Heart left ventricle (tissue), 16 donors: ENCODE measurements at regions not wholly inside any gene's neighbourhood (a gene's known extent, or its start where the extent isn't known, plus 50 kb on each side); places are given as distances from the start of the nearest gene placed in this dataset.

Experiments
- ATAC-seq, 4 donors: fragments of 200-7000 bp; cut with Tn5 transposase; one replicate each; pipeline ENCODE4 v1.9.1; 2020 to 2022; ENCODE audit warnings: moderate library complexity in 4 of 4, mild to moderate bottlenecking in 3 of 4, moderate number of reproducible peaks in 1 of 4
- DNase-seq, 5 donors: peaks; one replicate each; pipeline ENCODE4 v3.0.0-alpha.2; 2020
- H3K27ac ChIP-seq, 12 donors: fragments of 200-600 bp; sonication (generic) in 4 of 12; one replicate each; pipeline versions ENCODE4 v1.5.0 to v1.8.0; 2016 to 2022; ENCODE audit warnings: mild to moderate bottlenecking in 2 of 12
- H3K27me3 ChIP-seq, 9 donors: fragments of 200-600 bp; sonication (generic) in 2 of 9; one replicate each; pipeline versions ENCODE4 v1.5.1 to v1.8.0; 2016 to 2022; ENCODE audit warnings: mild to moderate bottlenecking in 3 of 9
- H3K36me3 ChIP-seq, 9 donors: fragments of 200-600 bp; sonication (generic) in 2 of 9; one replicate each; pipeline versions ENCODE4 v1.5.0 to v1.8.0; 2018 to 2022; ENCODE audit warnings: mild to moderate bottlenecking in 2 of 9
- H3K4me1 ChIP-seq, 12 donors: fragments of 200-600 bp; sonication (generic) in 4 of 12; one replicate each; pipeline versions ENCODE4 v1.5.0 to v1.8.0; 2016 to 2022; ENCODE audit warnings: mild to moderate bottlenecking in 3 of 12
- H3K4me3 ChIP-seq, 12 donors: fragments of 200-600 bp; sonication (generic) in 4 of 12; one replicate each; pipeline versions ENCODE4 v1.5.0 to v1.8.0; 2017 to 2022; ENCODE audit warnings: mild to moderate bottlenecking in 9 of 12, moderate library complexity in 4 of 12
- H3K9me3 ChIP-seq, 12 donors: fragments of 200-600 bp; sonication (generic) in 4 of 12; one replicate each; pipeline versions ENCODE4 v1.5.0 to v1.8.0; 2016 to 2022; ENCODE audit warnings: mild to moderate bottlenecking in 1 of 12
- POLR2A ChIP-seq, 2 donors: fragments of 450-650 bp; IDR thresholded peaks; one replicate each; pipeline ENCODE4 v1.6.1; 2017; ENCODE audit warnings: antibody characterized with exemption in 2 of 2, mild to moderate bottlenecking in 2 of 2, moderate library complexity in 2 of 2
- WGBS, 4 donors: extraction: QIAGEN DNeasy Blood & Tissue Kit in 2 of 4; methylation state at CpG; one replicate each; pipeline versions ENCODE4 v1.1.5 to v1.1.7; 2013 to 2018; 5-methylcytosine and 5-hydroxymethylcytosine counted together
- intact Hi-C, 10 donors: fragments of 100-400 bp; cut with DNase I; formaldehyde crosslinking; loops; one replicate each; pipeline versions ENCODE4 v1.11.1 to v1.14.2; 2022
- TF ChIP-seq, protein P1 (sequence below), 12 donors: fragments of 200-600 bp; sonication (generic) in 4 of 12; IDR thresholded peaks; one replicate each; pipeline versions ENCODE4 v1.5.0 to v1.8.0; 2018 to 2022; ENCODE audit warnings: antibody characterized with exemption in 12 of 12, mild to moderate bottlenecking in 5 of 12
- donor health status: ischemic (EF 13 %, LVEDD 7.1; RV severe dilation, severe dysfunction).
- donor health status: healthy with polysubstance abuse.
- donor health status: DM: no; HTN: yes; CAD: no.
- donor health status: DM: no; HTN: no; CAD: no.
- donor health status: ischemic (EF 25% LVEDD 6.9; RV normal size, moderate dysfunction).
- donor health status: ischemic (EF 25% LVEDD 5.7; RV mildly dilated, moderate dysfunction).
- donor health status: healthy.
- donor health status: DM: yes; HTN: yes; CAD: no.
- donor health status: ischemic (EF 35%, LVEDD 5.7; RV mildly dilated, moderate dysfunction).
- donor health status: nonischemic (EF 11% LVEDD 7.7; RV severe dilation, severe dysfunction).
- donor health status: DM: yes; HTN: yes; CAD: no.
- donor health status: PGD.
- donor health status: ischemic (EF 29% LVEDD 5.4; RV normal size, mild dysfunction).
- donor health status: nonischemic (EF 23%, LVEDD 6.1; RV moderate dilation, normal function).

DNA sequence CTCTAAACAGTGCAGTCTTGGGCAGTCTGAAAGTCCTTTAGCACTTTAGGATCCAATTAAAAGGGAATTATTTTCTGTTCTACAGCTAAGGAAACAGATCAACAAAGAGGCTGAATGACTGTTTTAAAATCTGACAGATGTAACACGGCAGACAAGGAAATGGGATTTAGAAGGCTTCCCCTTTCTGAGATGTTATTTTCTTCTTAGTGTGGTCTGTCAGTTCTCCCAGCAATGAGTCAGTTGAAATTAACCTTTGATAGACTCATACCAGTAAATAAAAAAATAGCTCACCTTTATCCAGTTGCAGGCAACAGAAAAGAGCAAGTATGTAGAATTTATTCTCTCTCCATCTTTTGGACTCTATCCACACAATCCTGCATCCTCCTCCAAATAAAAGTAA is 98.1 kb downstream of the NEDD1 start:
- intact Hi-C loops = no loop called here
- WGBS, 4 donors = 31 to 36% (median 34%) methylated on average over 1 of the region's 1 CpG

DNA sequence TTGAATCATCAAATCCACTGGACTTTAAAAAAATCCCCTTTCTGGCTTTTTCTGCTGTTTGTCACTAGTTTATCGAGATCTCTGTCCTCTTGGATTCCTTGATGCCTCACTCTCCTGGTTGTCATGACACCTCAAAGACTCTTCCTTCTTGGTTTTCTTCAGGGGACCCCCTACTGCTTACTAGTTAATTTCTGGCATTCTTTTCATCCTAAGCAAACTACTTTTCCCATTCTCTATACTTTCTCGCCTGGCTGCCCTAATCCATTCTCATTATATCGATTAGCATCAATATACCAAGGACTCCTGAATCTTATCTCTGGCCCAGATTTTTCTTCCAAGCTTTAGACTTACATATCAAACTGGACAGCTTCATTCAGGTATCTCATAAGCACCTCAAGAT is 98.6 kb downstream of the NEDD1 start:
- ATAC-seq = no peak
- Histone ChIP-seq H3K4me3 (no peak overlapping the region), H3K27ac (no peak overlapping the region), H3K4me1 (no peaks in the 10 kb centered on the region), H3K9me3 (no peaks in the 10 kb centered on the region), H3K27me3 (peaks cover 0 to 3% (median 0%) of the 10 kb centered on the region in 9 donors), H3K36me3 (no peaks in the 10 kb centered on the region)
- TF ChIP-seq POLR2A (IDR thresholded peaks at IDR 0.05) = no peak
- TF ChIP-seq, protein P1, sequence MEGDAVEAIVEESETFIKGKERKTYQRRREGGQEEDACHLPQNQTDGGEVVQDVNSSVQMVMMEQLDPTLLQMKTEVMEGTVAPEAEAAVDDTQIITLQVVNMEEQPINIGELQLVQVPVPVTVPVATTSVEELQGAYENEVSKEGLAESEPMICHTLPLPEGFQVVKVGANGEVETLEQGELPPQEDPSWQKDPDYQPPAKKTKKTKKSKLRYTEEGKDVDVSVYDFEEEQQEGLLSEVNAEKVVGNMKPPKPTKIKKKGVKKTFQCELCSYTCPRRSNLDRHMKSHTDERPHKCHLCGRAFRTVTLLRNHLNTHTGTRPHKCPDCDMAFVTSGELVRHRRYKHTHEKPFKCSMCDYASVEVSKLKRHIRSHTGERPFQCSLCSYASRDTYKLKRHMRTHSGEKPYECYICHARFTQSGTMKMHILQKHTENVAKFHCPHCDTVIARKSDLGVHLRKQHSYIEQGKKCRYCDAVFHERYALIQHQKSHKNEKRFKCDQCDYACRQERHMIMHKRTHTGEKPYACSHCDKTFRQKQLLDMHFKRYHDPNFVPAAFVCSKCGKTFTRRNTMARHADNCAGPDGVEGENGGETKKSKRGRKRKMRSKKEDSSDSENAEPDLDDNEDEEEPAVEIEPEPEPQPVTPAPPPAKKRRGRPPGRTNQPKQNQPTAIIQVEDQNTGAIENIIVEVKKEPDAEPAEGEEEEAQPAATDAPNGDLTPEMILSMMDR (IDR thresholded peaks at IDR 0.05) = no peak
- DNase-seq = no peak
- intact Hi-C loops = no loop called here
- WGBS, 4 donors = 85 to 89% (median 89%) methylated on average over 3 of the region's 3 CpGs

More for the DNA sequence above, 98.1 kb downstream of the NEDD1 start:
- no peak for TF ChIP-seq POLR2A (IDR thresholded peaks at IDR 0.05)
- TF ChIP-seq, protein P1 (IDR thresholded peaks at IDR 0.05) = no peak
- H3K27me3 ChIP-seq = peaks cover 0 to 3% (median 0%) of the 10 kb centered on the region in 9 donors
- H3K9me3 ChIP-seq = no peaks in the 10 kb centered on the region
- H3K4me1 ChIP-seq = no peaks in the 10 kb centered on the region
- H3K4me3 ChIP-seq = no peak overlapping the region
- DNase-seq (no peak), ATAC-seq (no peak)
- H3K27ac ChIP-seq = no peak overlapping the region
- no peaks in the 10 kb centered on the region for H3K36me3 ChIP-seq

DNA sequence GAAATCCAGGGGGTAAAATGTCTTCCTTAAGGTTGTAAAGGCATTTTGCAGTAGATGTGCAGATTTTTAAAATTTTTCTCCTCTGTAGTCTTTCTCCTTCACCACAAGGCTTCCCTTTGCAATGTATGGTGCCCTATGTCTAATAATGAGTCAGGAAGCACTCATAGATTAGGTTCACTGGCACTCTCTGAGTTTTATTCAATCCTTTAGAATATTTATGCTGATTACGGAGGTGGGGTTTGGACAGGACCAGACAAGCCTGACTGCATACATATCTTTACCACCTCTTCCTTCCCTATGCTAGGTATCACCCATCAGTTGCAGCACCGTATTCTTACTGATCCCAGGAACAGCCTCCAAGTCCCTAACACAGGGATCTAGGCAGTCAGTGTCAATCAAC is 99.5 kb downstream of the NEDD1 start:
- H3K4me3 ChIP-seq = no peak overlapping the region
- intact Hi-C loops = no loop called here
- peaks cover 0 to 2% (median 0%) of the 10 kb centered on the region in 9 donors for H3K27me3 ChIP-seq
- ATAC-seq (no peak), DNase-seq (no peak)
- no peak overlapping the region for H3K27ac ChIP-seq
- TF ChIP-seq POLR2A (IDR thresholded peaks at IDR 0.05) = no peak
- TF ChIP-seq, protein P1 (IDR thresholded peaks at IDR 0.05) = no peak
- no peaks in the 10 kb centered on the region for H3K4me1 ChIP-seq
- 85 to 91% (median 89%) methylated on average over 2 of the region's 2 CpGs for WGBS, 4 donors
- no peaks in the 10 kb centered on the region for H3K9me3 ChIP-seq
- no peaks in the 10 kb centered on the region for H3K36me3 ChIP-seq

DNA sequence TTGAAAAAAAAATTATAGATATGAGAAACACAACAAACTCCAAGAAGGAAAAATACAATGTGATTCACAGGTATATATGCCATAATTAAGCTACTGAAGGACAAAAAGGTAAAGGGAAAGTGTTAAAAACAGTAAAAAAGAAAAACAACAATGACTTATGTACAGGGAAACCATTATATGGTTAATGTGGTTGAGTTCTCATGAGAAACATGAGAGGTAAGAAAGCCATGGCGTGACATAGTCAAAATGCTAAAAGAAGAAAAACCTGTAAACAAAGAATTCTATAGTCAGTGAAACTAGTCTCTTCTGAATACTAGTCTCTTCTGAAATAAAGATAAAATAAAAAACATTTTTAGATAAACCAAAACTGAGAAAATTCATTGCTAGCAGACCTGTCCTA is 109.1 kb downstream of the NEDD1 start:
- Histone ChIP-seq H3K27me3 (no peaks in the 10 kb centered on the region), H3K27ac (no peak overlapping the region), H3K4me3 (no peak overlapping the region), H3K9me3 (peaks cover 0 to 14% (median 0%) of the 10 kb centered on the region in 12 donors), H3K36me3 (no peaks in the 10 kb centered on the region), H3K4me1 (no peaks in the 10 kb centered on the region)
- intact Hi-C loops = no loop called here
- TF ChIP-seq, protein P1 (IDR thresholded peaks at IDR 0.05) = no peak
- TF ChIP-seq POLR2A (IDR thresholded peaks at IDR 0.05) = no peak
- no peak for DNase-seq
- ATAC-seq = no peak
- 95 to 100% (median 96%) methylated on average over 1 of the region's 1 CpG for WGBS, 4 donors
